ENCODE measurements at regions not wholly inside any gene's neighbourhood (a gene's known extent, or its start where the extent isn't known, plus 50 kb on each side); places are given as distances from the start of the nearest gene placed in this dataset.
A peak's percentile ranks its signal among the peaks of the same experiment; 100 is the strongest.
"Not testable (repeated sequence)": the region's sequence is repeated elsewhere in the genome, so short reads cannot be mapped to it uniquely, and the experiment has no call there.

DNA sequence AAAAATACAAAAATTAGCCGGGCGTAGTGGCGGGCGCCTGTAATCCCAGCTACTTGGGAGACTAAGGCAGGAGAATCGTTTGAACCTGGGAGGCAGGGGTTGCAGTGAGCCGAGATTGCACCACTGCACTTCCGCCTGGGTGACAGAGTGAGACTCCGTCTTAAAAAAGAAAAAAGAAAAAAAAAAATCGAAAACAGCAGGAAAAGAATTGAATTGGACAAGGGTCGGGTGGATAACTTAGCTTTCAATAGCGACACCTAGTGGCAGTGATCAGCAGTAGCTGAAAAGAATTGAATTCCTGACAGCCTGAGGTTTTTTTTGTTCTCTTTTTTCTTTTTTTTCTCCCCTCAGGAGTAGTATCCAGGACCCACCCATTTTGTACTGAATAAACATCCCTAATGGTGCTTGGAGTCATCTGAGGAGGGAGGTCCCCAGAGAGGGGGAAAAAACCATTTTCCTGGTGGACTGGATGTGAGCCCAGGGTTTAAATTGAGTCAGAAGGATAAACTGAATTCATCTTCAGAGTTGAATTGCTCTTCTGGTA, 55.1 kb downstream of the CYCS start:
- peak; percentile 47 for DNase-seq (ENCODE audit: low spot score)

- no peak for DNase-seq (ENCODE audit: low spot score)
Measured at GRCh38 chr7:25068502-25069213, 56.4 kb downstream of the CYCS start.

GRCh38 chr7:25067726-25068501, 57.1 kb downstream of the CYCS start:
- no peak for DNase-seq (ENCODE audit: low spot score)

GRCh38 chr7:25066253-25066652, 58.8 kb downstream of the CYCS start:
- no peak for DNase-seq (ENCODE audit: low spot score)

DNA sequence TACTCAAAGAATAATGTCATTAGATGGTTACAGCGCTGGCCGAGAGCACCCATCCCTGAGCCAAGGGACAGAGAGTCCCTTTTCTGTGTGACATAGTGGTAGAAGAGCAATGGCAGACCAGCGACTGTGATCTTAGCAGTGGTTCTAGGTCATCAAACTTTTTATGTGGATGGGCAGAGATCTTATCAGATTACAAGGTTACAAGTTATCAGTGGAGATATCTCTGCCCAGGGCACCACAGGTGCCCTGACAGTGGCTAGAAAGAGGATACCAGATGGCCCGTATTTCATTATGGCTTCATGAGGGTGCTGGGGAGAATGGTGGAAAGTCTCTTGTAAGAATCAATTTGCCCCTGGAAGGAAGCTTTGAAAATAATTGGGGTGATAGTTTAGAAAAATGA, 62.7 kb downstream of the CYCS start:
- DNase-seq (ENCODE audit: low spot score), result no peak

- DNase-seq (ENCODE audit: low spot score), result no peak
Measured at GRCh38 chr7:25060487-25061055, 64.5 kb downstream of the CYCS start.

DNA sequence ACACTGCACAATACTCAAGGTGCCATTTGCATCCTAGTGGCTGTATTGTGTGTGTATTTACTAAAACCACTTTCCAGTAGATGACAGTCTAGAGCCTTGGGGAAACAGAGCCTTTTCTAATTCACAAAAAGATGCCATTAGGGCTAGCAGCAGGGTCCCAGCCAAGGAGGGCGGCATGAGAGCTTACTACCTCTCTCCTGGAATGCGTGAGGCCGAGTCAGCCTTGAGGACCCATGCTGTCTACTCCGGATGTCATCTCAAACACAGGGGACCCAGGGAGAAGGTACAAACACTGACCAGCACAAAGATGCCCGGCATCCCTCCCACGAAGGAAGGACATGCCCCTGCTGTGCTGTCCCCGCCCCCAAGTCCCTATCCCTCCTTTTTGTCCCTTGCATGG, 65.5 kb downstream of the CYCS start:
- no peak for DNase-seq (ENCODE audit: low spot score)

- DNase-seq (ENCODE audit: low spot score), result no peak
Measured at GRCh38 chr7:25056368-25056767, 68.7 kb downstream of the CYCS start.

DNA sequence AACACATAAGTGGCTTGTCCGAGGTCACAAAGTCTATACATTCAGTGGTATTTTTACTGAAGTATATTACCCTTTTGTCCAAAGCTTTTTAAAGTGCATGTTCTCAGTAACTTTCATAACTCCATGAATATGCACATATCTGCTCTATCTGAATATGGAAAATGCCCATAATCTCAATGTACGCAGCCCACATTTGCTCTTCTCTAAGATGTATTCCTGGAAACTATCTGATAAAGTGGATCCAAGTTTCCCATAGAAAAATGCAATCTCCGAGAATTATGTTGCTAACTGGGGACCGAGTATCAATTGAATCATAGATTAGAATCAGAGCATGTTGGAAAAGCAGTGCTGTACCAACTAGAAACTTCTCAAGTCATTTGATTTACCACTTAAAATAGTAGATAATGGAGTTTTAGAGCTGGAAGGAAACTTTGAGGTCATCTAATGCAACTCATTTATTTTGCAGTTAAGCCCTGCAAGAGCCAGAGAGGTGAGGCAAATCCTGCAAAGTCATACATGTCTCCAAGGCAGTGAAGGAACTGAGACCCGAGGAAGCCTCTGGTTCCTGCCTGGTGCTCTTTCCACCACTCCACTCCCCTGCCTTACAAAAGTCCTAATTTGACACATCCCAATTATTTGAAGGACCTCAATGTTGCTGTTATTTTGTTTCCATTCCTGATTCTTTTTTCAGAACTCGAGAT, 69.4 kb downstream of the CYCS start:
- no peak for DNase-seq (ENCODE audit: low spot score)

- no peak for DNase-seq (ENCODE audit: low spot score)
Measured at GRCh38 chr7:25054819-25055519, 70.1 kb downstream of the CYCS start.

DNA sequence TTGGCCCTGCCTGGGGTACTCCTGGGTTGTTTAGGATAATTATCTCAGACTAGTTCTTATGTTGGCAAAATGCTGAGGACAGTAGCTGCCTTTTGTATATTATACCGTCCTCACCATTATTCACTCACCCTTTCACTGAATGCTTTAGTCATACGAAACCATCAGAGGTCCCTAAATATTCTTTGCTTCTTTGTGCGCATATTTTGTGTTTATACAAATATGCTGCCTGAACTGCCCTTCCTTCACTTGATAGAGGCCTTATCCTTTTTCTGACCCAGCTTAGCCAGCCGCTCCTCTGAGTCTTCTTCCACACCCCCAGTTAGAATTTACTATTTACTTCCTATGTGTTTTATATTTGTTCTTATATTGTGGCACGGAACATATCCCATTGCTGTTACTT, 70.2 kb upstream of the OSBPL3 start:
- no peak for DNase-seq (ENCODE audit: low spot score)

- DNase-seq (ENCODE audit: low spot score), result no peak
Measured at GRCh38 chr7:25048444-25048834, 68.5 kb upstream of the OSBPL3 start.

DNA sequence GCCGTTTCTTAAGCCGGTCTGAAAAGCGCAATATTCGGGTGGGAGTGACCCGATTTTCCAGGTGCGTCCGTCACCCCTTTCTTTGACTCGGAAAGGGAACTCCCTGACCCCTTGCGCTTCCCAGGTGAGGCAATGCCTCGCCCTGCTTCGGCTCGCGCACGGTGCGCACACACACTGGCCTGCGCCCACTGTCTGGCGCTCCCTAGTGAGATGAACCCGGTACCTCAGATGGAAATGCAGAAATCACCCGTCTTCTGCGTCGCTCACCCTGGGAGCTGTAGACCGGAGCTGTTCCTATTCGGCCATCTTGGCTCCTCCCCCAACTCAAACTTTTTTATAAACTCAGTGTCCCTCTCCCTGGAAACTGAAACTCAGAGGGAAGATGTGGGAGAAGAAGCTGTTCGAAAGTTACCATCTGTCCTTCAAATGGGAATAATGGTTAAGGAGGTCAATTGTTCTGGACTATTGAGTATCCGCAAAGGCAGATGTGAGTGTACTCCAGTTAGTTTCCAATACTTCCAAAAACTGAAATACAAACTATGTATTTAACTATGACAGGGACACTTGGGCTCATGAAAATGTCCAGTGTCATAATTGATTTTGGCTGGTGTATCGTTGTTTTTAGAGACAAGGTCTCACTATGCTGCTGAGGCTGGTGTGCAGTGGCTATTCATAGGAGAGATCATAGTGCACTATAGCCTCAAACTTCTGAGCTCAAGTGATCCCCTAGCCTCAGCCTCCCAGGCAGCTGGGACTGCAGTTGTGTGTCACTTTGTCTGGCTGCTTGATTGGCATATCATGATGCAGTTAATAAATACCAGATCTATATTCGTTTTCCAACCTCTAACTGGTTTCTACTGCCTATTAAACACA, 67.8 kb upstream of the OSBPL3 start:
- DNase-seq (ENCODE audit: low spot score), result not testable (repeated sequence)

GRCh38 chr7:25037325-25037724, 57.3 kb upstream of the OSBPL3 start:
- DNase-seq (ENCODE audit: low spot score), result no peak

- DNase-seq (ENCODE audit: low spot score), result no peak
Measured at GRCh38 chr7:25035274-25035673, 55.3 kb upstream of the OSBPL3 start.

GRCh38 chr7:25034136-25034535, 54.2 kb upstream of the OSBPL3 start:
- DNase-seq (ENCODE audit: low spot score), result no peak

DNA sequence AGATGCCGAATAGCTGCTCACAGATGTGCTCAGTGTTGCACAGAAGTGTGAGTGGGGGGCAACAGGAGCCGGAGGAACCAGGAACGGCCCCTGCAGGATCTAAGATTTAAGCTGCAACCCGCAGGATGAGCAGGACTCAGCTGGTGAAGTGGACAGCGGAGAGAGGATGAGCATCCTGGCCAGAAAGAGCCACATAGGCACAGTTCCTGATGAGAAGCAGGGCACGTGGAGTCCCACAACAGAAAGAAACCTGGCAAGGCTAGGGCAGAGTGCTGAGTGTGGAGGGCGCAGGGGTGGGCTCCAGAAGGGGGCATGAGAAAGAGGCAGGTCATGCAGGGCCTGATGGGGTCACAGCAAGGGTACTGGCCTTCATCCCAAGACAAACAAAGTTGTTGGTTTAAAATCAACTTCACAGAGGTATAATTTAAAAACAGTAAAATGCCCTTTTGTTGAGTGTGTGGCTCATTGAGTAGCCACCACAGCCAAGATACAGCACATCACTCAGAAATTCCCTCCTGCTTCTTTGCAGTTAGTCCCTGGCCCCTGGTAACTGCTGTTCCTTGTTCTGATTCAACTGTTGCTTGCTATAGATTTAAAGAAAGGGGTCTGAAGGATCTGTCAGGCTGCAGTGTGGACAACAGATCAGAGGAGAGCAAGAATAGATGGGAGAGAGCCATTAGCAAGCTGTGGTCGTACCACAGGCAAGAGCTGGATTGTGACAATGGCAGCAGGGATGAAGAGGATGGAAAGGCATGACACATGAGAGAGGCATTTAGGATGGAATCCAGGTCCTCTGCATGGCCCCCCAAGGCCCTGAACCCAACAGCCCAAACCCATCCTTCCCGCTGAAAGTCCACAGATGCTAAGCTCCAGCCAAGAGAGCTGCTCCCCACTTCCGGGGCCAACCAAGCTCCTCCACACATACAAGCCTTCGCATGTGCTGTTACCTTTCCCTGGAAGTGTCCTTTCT, 53.1 kb upstream of the OSBPL3 start:
- DNase-seq (ENCODE audit: low spot score), result no peak

- DNase-seq (ENCODE audit: low spot score), result no peak
Measured at GRCh38 chr7:25031432-25031831, 51.5 kb upstream of the OSBPL3 start.

DNA sequence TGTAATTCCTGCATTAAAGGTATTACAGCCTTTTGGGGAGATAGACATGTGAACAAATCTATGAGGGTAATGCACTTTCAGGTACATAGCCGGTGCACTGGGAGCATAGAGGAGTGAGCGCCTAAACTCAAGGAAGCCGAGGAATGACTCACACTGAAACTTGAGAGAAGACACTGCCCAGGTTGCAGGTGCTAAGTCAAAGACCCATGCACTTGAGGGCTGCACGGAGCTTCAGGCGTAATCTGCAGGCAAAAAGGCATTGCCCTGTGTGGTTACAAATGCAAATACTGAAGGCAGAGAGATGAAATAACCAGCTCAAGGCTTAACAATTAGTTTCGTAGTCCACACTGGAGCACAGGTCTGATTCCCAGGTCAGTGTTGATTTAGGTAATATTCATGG, 51.0 kb upstream of the OSBPL3 start:
- DNase-seq (ENCODE audit: low spot score), result no peak

Data from HuH-7.5 (cell line).